Head of caudate nucleus (tissue), 42 donors: ENCODE measurements at regions not wholly inside any gene's neighbourhood (a gene's known extent, or its start where the extent isn't known, plus 50 kb on each side); places are given as distances from the start of the nearest gene placed in this dataset.
A peak's percentile ranks its signal among the peaks of the same experiment; 100 is the strongest.

Experiments used
- DNase-seq, 42 donors: peaks; one replicate each; pipeline versions ENCODE4 v3.0.0 to v3.0.0-alpha.2; 2020 to 2021; ENCODE audit warnings: mixed read lengths in 7 of 42
- intact Hi-C: fragments of 100-400 bp; cut with DNase I; formaldehyde crosslinking; loops from one replicate; pipeline ENCODE4 v1.15.0; 2022

DNA sequence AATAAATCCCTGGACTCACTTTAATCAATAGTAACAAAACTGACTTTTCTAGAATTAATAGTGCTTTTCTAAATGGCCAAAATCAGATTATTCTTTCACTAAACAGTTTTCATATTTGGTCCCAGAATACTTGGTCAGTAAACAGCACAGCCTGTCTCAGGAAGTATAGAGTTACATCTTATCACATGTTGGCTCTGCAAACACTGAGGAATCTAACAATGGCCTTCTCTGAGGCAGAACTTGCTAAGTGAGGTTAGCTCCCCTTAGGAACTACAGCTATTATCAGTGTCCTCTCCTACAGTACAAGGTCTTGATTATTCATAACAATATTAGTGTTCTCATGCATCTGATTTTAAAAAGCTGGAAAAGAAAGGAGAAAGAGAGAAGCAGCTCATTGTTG, 1622.8 kb downstream of the HACE1 start:
- intact Hi-C loops: no loop called here
- DNase-seq: no peak

DNA sequence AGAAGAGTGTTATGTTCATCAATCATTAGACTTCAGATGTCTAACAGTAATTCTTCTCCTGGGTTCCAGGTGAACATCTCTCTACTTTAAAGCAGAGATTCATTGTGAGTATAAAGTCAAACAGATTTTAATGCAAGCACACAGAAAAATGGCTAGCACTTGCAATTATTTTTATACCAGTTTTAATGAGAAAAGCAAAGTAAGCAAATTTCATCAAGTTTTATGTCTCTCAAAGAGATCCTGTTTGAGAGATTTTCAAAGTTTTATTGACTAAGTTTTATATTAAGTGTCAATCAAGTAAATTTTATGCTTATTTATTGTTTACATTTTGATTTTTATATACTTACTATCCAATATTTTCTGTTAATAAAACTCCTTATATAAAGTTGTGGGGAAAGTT, 1628.5 kb downstream of the HACE1 start:
- DNase-seq: no peak
- intact Hi-C loops: no loop called here

GRCh38 chr6:103215847-103216246, 1643.9 kb downstream of the HACE1 start:
- no peak for DNase-seq
- intact Hi-C loops: no loop called here

- no peak for DNase-seq
- intact Hi-C loops: no loop called here
These were observed 1649.0 kb downstream of the HACE1 start for GRCh38 chr6:103210686-103211085.

- DNase-seq: no peak
These were observed 1661.3 kb downstream of the HACE1 start for GRCh38 chr6:103198386-103198785.

GRCh38 chr6:103193413-103193812, 1666.3 kb downstream of the HACE1 start:
- intact Hi-C loops: no loop called here
- no peak for DNase-seq

More at GRCh38 chr6:103198386-103198785, 1661.3 kb downstream of the HACE1 start:
- intact Hi-C loops: no loop called here

DNA sequence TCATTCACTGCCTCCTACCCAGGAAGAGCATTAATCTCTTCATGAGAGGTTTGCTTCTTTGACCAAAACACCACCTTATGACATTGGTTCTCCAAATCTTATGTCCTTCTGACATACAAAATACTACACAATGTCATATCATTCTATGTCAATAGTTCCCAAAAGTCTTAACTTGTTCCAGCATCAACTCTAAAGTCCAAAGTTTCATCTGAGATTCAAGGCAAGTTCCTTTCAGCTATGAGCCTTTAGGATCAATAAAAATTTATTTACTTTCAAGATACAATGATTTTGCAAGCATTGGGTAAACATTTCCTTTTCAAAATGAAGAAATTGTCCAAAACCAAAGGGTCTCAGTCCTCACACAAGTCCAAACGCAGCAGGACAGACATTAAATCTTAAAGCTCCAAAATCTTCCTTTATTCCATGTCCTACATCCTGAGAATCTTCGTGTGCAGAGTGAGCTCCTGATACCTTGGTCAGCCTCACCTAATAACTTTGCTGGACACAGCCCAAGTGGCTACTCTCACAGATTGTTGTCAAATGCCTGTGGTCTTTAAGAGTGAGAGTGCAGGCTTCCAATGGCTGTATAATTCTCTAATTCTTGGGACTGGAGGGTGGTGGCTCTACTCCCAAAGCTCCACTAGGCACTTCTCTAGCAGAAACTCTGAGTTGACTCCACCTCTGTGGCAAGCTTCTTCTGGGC, 1668.2 kb downstream of the HACE1 start:
- intact Hi-C loops: no loop called here
- no peak for DNase-seq

- DNase-seq: peak in 1 of 42 donors; percentile 13
- intact Hi-C loops: no loop called here
These were observed 1674.9 kb downstream of the HACE1 start for GRCh38 chr6:103184776-103185175.

DNA sequence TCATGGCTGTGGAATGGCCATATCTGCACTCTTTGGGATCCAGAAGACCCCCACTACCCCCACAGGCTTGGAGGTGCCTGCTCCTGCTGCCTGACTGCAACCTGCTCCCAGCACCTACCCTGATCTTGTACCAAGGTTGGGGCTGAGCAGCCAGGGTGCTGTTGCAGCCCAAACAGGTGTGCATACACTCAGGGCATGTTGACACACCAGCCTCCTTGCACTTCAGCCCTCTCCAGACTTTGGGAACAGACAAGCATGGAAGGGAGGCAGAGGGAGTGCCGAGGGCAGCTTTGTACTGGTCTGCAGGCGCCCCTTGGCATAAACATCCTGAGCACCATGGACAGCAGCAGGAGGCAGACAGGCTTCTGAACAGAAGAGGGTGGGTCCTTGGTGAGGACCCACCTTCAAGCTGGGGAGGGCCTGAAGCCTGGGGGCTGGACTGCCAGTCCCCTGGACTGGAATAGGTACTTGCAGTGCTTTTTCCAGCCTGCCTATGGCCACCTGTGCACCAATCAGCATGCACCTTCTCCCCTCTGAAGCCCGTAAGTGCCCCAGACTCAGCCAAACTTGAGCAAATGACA, 1675.8 kb downstream of the HACE1 start:
- no peak for DNase-seq
- intact Hi-C loops: no loop called here

DNA sequence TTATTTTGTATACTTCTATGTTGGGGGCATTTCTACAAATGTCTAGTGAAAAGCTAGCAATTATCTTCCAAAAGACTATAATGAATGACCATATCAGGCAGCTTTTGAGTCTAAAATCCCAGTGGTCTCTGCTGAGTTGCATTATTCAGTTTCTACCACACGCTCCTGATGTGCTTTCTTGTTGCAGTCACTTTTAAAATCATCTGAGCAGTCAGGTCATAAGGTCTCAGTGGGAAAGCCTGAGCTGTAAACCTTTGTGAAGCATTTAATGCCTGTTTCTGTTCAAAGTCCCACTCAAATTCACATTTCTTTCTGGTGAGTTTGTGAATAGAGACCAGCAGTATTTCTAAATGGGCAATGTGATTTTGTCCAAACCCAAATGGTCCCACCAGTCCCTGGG, 1681.5 kb downstream of the HACE1 start:
- DNase-seq: no peak
- intact Hi-C loops: no loop called here

DNA sequence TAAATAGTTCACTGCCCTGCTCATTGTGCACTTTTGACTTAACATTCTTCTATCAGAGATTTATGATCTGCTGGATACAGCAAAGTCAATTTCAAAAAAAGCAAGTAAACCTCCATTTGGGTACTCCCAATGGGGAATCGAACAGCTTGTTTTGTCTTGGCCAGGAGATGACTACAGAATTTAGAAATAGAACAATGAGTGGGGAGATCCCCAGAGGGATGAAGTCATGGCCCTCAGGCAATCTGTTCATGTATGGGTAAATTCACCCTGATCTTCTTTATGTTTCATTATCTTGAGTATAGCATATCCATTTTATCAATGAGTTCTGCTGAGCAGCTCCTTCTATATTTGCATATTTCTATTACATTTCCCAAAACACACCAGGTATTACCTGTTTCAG, 1681.9 kb downstream of the HACE1 start:
- DNase-seq: no peak
- intact Hi-C loops: no loop called here

GRCh38 chr6:103175056-103175455, 1684.7 kb downstream of the HACE1 start:
- intact Hi-C loops: no loop called here
- no peak for DNase-seq

- intact Hi-C loops: no loop called here
- no peak for DNase-seq
These were observed 1692.2 kb downstream of the HACE1 start for GRCh38 chr6:103167345-103168071.

GRCh38 chr6:103154779-103155572, 1704.7 kb downstream of the HACE1 start:
- no peak for DNase-seq
- intact Hi-C loops: no loop called here

GRCh38 chr6:103153016-103153415, 1706.7 kb downstream of the HACE1 start:
- intact Hi-C loops: no loop called here
- no peak for DNase-seq

DNA sequence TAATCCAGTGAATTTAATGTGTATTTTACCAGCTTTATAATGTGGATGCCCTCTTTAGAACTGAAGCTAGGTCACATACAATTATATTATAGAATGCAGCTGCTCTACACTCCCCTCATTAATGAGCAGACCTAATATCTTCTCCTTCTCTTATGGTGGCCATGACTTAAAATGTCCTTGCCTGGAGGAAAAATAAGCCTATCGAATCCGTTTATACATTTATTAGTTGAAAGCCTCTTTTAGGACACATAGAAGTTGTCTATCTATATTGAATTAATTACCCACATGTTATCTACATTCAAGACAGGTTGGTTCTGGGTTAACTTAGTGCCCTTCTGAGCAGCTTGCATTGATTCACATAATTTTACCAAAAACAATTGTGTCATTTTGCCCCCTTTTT, 1716.8 kb downstream of the HACE1 start:
- intact Hi-C loops: no loop called here

DNA sequence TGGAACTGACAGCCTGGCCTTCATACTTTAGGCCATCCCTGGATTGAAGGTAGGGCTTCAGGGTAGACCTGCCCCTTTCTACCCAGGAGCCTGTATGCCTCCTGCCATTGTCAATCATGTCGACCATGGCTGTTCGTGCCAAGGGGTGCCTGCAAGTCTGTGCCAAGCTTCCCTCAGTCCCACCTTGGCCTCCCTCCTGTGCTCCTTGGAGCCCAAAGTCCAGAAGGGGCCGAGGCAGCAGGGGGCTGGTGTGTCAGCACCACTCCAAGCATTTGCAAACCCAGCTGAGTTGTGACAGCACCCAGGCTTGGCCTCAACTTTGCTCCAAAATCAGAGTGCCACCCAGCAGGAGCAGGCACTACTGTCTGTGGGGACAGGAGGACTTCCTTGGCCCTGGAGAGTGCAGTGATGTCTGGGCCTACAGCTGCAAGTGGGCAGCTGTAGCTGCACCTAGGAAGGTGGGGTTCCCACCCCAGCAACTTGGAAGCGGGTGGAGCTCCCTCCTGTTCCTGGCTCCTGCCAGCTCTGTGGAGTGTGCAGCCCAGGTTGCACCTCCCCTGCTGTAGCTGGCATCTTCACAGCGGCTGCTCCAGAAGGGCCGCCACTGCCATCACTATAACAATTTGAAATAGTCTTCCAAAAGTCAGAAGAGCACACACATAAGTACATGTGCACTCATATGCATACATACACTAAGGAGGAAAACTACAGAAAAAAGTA, 1719.3 kb downstream of the HACE1 start:
- intact Hi-C loops: no loop called here
- no peak for DNase-seq

More for the DNA sequence above, 1716.8 kb downstream of the HACE1 start:
- no peak for DNase-seq

GRCh38 chr6:103139377-103139776, 1720.3 kb downstream of the HACE1 start:
- intact Hi-C loops: no loop called here
- DNase-seq: no peak

DNA sequence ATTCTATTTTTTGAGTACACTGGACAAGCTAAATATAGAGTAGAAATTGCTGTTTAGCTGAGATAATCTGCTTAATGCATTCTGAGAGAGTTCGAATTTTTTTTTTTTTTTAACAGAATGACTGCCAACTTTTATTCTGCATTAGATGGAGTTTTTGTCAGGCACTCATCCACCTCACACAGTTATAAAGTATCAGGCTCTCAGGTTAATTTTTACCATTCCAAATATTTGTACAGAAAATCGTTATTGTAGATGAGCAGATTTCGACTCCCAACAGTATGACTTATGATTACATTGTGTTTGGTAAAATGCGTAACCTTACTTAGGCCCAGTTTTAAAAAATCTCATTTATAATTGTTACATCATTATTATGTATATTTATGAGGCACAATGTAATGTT, 1731.0 kb downstream of the GRIK2 start:
- intact Hi-C loops: no loop called here
- DNase-seq: no peak
